DND-41 (cell line): ENCODE measurements at regions not wholly inside any gene's neighbourhood (a gene's known extent, or its start where the extent isn't known, plus 50 kb on each side); places are given as distances from the start of the nearest gene placed in this dataset.

Source experiments
- ATAC-seq: fragments of 200-7000 bp; cut with Tn5 transposase; 3 replicates; pipeline ENCODE4 v1.9.1; 2021; ENCODE audit warnings: low read depth; ENCODE audit not compliant: insufficient read depth
- DNase-seq: peaks from one replicate; pipeline ENCODE4 v3.0.0-alpha.2; 2020
- H2AFZ ChIP-seq: 2 replicates; pipeline ENCODE4 v1.6.0; 2012; ENCODE audit warnings: low read depth, low read length
- H3K27ac ChIP-seq: 2 replicates; pipeline ENCODE4 v1.5.1; 2012; ENCODE audit warnings: low read length, inconsistent platforms
- H3K27me3 ChIP-seq: fragments of 200-600 bp; sonication (generic); 2 replicates; pipeline ENCODE4 v1.6.0; 2012; ENCODE audit warnings: low read length, mild to moderate bottlenecking, inconsistent platforms; ENCODE audit not compliant: insufficient read depth, poor library complexity
- H3K36me3 ChIP-seq: 2 replicates; pipeline ENCODE4 v1.5.1; 2012; ENCODE audit warnings: low read length, inconsistent platforms; ENCODE audit not compliant: insufficient read depth
- H3K4me1 ChIP-seq: 2 replicates; pipeline ENCODE4 v1.5.1; 2012; ENCODE audit warnings: mild to moderate bottlenecking, low read length; ENCODE audit not compliant: insufficient read depth
- H3K4me2 ChIP-seq: 2 replicates; pipeline ENCODE4 v1.6.0; 2012; ENCODE audit warnings: mild to moderate bottlenecking, moderate library complexity, low read length, inconsistent platforms; ENCODE audit not compliant: insufficient read depth
- H3K4me3 ChIP-seq, 2 experiments: fragments of 200-600 bp in 1 of 2; shearing (Covaris generic) in 1 of 2; 2 replicates each; pipeline ENCODE4 v1.5.1; 2012 to 2016; ENCODE audit warnings: inconsistent platforms in 2 of 2, low read length in 2 of 2, mild to moderate bottlenecking in 2 of 2, low read depth in 1 of 2, moderate library complexity in 1 of 2
- H3K79me2 ChIP-seq: 2 replicates; pipeline ENCODE4 v1.6.0; 2012; ENCODE audit warnings: low read length, inconsistent platforms; ENCODE audit not compliant: insufficient read depth
- H3K9ac ChIP-seq: 2 replicates; pipeline ENCODE4 v1.6.0; 2012; ENCODE audit warnings: low read depth, mild to moderate bottlenecking, inconsistent platforms, low read length, moderate library complexity
- H3K9me3 ChIP-seq: 2 replicates; pipeline ENCODE4 v1.5.1; 2012; ENCODE audit warnings: low read length, moderate library complexity, mild to moderate bottlenecking, inconsistent platforms; ENCODE audit not compliant: insufficient read depth, severe bottlenecking
- H4K20me1 ChIP-seq: 2 replicates; pipeline ENCODE4 v1.6.0; 2012; ENCODE audit warnings: low read length; ENCODE audit not compliant: insufficient read depth
- CTCF ChIP-seq: IDR thresholded peaks from 2 replicates; pipeline ENCODE4 v1.5.1; 2012; ENCODE audit warnings: borderline replicate concordance, low read length, moderate library complexity, mild to moderate bottlenecking; ENCODE audit not compliant: poor library complexity, severe bottlenecking; ENCODE audit errors: extremely low read depth
- EZH2 ChIP-seq: IDR thresholded peaks from 3 replicates; pipeline ENCODE4 v1.6.1; 2012; ENCODE audit warnings: borderline replicate concordance, low read depth, mild to moderate bottlenecking, moderate library complexity, low read length, inconsistent platforms; ENCODE audit not compliant: severe bottlenecking

GRCh38 chr2:150402953-150403352 is 84.5 kb downstream of the RND3 start:
- peak overlapping the region; percentile 73 for H3K27ac ChIP-seq
- H3K9me3 ChIP-seq: no peaks in the 10 kb centered on the region
- DNase-seq (no peak), ATAC-seq (no peak)
- no peaks in the 10 kb centered on the region for H4K20me1 ChIP-seq
- peak overlapping the region; percentile 47 for H3K9ac ChIP-seq
- peak overlapping the region; percentile 70 for H3K4me2 ChIP-seq
- H3K36me3 ChIP-seq: no peaks in the 10 kb centered on the region
- TF ChIP-seq EZH2 (no peak), CTCF (no peak)
- H3K27me3 ChIP-seq: no peaks in the 10 kb centered on the region
- peak overlapping the region in 1 of 2 experiments; percentile 51; a peak in 1 of 4 replicates for H3K4me3 ChIP-seq
- peak overlapping the region; percentile 78 for H2AFZ ChIP-seq
- H3K4me1 ChIP-seq: peaks cover 20% of the 10 kb centered on the region
- H3K79me2 ChIP-seq: no peaks in the 10 kb centered on the region

GRCh38 chr2:150400849-150401248 is 86.6 kb downstream of the RND3 start:
- TF ChIP-seq CTCF (no peak), EZH2 (no peak)
- Histone ChIP-seq H3K79me2 (no peaks in the 10 kb centered on the region), H3K27ac (no peak overlapping the region), H3K4me1 (peaks cover 20% of the 10 kb centered on the region), H3K4me2 (no peak overlapping the region), H4K20me1 (no peaks in the 10 kb centered on the region), H3K4me3 (no peak overlapping the region), H3K9ac (no peak overlapping the region), H3K36me3 (no peaks in the 10 kb centered on the region), H3K27me3 (no peaks in the 10 kb centered on the region), H2AFZ (peak overlapping the region; percentile 57), H3K9me3 (no peaks in the 10 kb centered on the region)
- ATAC-seq (no peak), DNase-seq (no peak)

GRCh38 chr2:150392614-150393013 is 94.9 kb downstream of the RND3 start:
- Histone ChIP-seq H4K20me1 (no peaks in the 10 kb centered on the region), H3K4me1 (no peaks in the 10 kb centered on the region; the same call in none of the 2 replicates), H3K9ac (no peak overlapping the region), H3K4me3 (no peak overlapping the region), H3K9me3 (no peaks in the 10 kb centered on the region), H2AFZ (no peak overlapping the region), H3K27me3 (no peaks in the 10 kb centered on the region), H3K4me2 (no peak overlapping the region), H3K27ac (no peak overlapping the region), H3K79me2 (no peaks in the 10 kb centered on the region), H3K36me3 (no peaks in the 10 kb centered on the region)
- no peak for DNase-seq
- TF ChIP-seq EZH2 (no peak), CTCF (no peak)
- no peak for ATAC-seq

GRCh38 chr2:150391779-150392178 is 95.7 kb downstream of the RND3 start:
- DNase-seq: no peak
- Histone ChIP-seq H3K4me3 (no peak overlapping the region), H3K36me3 (no peaks in the 10 kb centered on the region), H3K9ac (no peak overlapping the region), H3K79me2 (no peaks in the 10 kb centered on the region), H3K27me3 (no peaks in the 10 kb centered on the region), H3K9me3 (peaks cover 6% of the 10 kb centered on the region), H4K20me1 (no peaks in the 10 kb centered on the region), H3K4me1 (no peaks in the 10 kb centered on the region; the same call in none of the 2 replicates), H3K4me2 (no peak overlapping the region), H3K27ac (no peak overlapping the region), H2AFZ (peak overlapping the region; percentile 55)
- no peak for ATAC-seq
- no peak for TF ChIP-seq CTCF
- TF ChIP-seq EZH2: no peak
